ENCODE measurements at regions not wholly inside any gene's neighbourhood (a gene's known extent, or its start where the extent isn't known, plus 50 kb on each side); places are given as distances from the start of the nearest gene placed in this dataset.
A peak's percentile ranks its signal among the peaks of the same experiment; 100 is the strongest.
"Not testable (repeated sequence)": the region's sequence is repeated elsewhere in the genome, so short reads cannot be mapped to it uniquely, and the experiment has no call there.

- DNase-seq, result no peak
- TF ChIP-seq, protein P1, sequence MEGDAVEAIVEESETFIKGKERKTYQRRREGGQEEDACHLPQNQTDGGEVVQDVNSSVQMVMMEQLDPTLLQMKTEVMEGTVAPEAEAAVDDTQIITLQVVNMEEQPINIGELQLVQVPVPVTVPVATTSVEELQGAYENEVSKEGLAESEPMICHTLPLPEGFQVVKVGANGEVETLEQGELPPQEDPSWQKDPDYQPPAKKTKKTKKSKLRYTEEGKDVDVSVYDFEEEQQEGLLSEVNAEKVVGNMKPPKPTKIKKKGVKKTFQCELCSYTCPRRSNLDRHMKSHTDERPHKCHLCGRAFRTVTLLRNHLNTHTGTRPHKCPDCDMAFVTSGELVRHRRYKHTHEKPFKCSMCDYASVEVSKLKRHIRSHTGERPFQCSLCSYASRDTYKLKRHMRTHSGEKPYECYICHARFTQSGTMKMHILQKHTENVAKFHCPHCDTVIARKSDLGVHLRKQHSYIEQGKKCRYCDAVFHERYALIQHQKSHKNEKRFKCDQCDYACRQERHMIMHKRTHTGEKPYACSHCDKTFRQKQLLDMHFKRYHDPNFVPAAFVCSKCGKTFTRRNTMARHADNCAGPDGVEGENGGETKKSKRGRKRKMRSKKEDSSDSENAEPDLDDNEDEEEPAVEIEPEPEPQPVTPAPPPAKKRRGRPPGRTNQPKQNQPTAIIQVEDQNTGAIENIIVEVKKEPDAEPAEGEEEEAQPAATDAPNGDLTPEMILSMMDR (IDR thresholded peaks at IDR 0.05; ENCODE audit: low read depth, low read length, missing control alignments), result no peak
- Histone ChIP-seq H3K27ac (peak overlapping the region; percentile 50), H3K36me3 (replicated peaks) (no peaks in the 10 kb centered on the region), H3K27me3 (replicated peaks) (no peaks in the 10 kb centered on the region), H3K4me3 (ENCODE audit: low read depth, low read length) (no peak overlapping the region)
- in situ Hi-C loops (cut with HindIII; ENCODE audit: low pct_ligation_motif_present, low sequenced_read_pairs), result no loop called here
These were observed 80.0 kb upstream of the COL1A2 start for GRCh38 chr7:94314413-94315410.

GRCh38 chr7:94321138-94321537 is 73.6 kb upstream of the COL1A2 start:
- in situ Hi-C loops (cut with HindIII; ENCODE audit: low pct_ligation_motif_present, low sequenced_read_pairs); DNase-seq; H3K27me3 ChIP-seq (replicated peaks): not testable (repeated sequence)

GRCh38 chr7:94323844-94324243 is 70.9 kb upstream of the COL1A2 start:
- no peak for DNase-seq
- in situ Hi-C loops (cut with HindIII; ENCODE audit: low pct_ligation_motif_present, low sequenced_read_pairs), result no loop called here
- no peaks in the 10 kb centered on the region for H3K36me3 ChIP-seq (replicated peaks)
- no peak overlapping the region for H3K4me3 ChIP-seq (ENCODE audit: low read depth, low read length)
- no peaks in the 10 kb centered on the region for H3K27me3 ChIP-seq (replicated peaks)
- TF ChIP-seq, protein P1 (IDR thresholded peaks at IDR 0.05; ENCODE audit: low read depth, low read length, missing control alignments), result no peak
- no peak overlapping the region for H3K27ac ChIP-seq

More at GRCh38 chr7:94321138-94321537, 73.6 kb upstream of the COL1A2 start:
- H3K27ac ChIP-seq; H3K4me3 ChIP-seq (ENCODE audit: low read depth, low read length); H3K36me3 ChIP-seq (replicated peaks): not testable (repeated sequence)

- in situ Hi-C loops (cut with HindIII; ENCODE audit: low pct_ligation_motif_present, low sequenced_read_pairs), result no loop called here
- no peak overlapping the region for H3K4me3 ChIP-seq (ENCODE audit: low read depth, low read length)
- DNase-seq, result no peak
- no peaks in the 10 kb centered on the region for H3K27me3 ChIP-seq (replicated peaks)
- H3K27ac ChIP-seq, result no peak overlapping the region
- TF ChIP-seq, protein P1 (IDR thresholded peaks at IDR 0.05; ENCODE audit: low read depth, low read length, missing control alignments), result no peak
- H3K36me3 ChIP-seq (replicated peaks), result no peaks in the 10 kb centered on the region
These were observed 70.1 kb upstream of the COL1A2 start for GRCh38 chr7:94324380-94325121.

- in situ Hi-C loops (cut with HindIII; ENCODE audit: low pct_ligation_motif_present, low sequenced_read_pairs), result no loop called here
- no peaks in the 10 kb centered on the region for H3K27me3 ChIP-seq (replicated peaks)
- no peaks in the 10 kb centered on the region for H3K36me3 ChIP-seq (replicated peaks)
These were observed 69.6 kb upstream of the COL1A2 start for GRCh38 chr7:94325122-94325475.

More at GRCh38 chr7:94325122-94325475, 69.6 kb upstream of the COL1A2 start:
- TF ChIP-seq, protein P1 (IDR thresholded peaks at IDR 0.05; ENCODE audit: low read depth, low read length, missing control alignments), result no peak
- Histone ChIP-seq H3K4me3 (ENCODE audit: low read depth, low read length) (no peak overlapping the region), H3K27ac (no peak overlapping the region)
- DNase-seq, result no peak

Data from brain microvascular endothelial cell (primary cell).